DND-41 (cell line): ENCODE measurements at regions not wholly inside any gene's neighbourhood (a gene's known extent, or its start where the extent isn't known, plus 50 kb on each side); places are given as distances from the start of the nearest gene placed in this dataset.

ENCODE experiments used
- CTCF ChIP-seq: IDR thresholded peaks from 2 replicates; pipeline ENCODE4 v1.5.1; 2012; ENCODE audit warnings: borderline replicate concordance, low read length, moderate library complexity, mild to moderate bottlenecking; ENCODE audit not compliant: poor library complexity, severe bottlenecking; ENCODE audit errors: extremely low read depth
- EZH2 ChIP-seq: IDR thresholded peaks from 3 replicates; pipeline ENCODE4 v1.6.1; 2012; ENCODE audit warnings: borderline replicate concordance, low read depth, mild to moderate bottlenecking, moderate library complexity, low read length, inconsistent platforms; ENCODE audit not compliant: severe bottlenecking

GRCh38 chr16:73166441-73166851 is 118.5 kb upstream of the ZFHX3 start:
- no peak for TF ChIP-seq CTCF
- no peak for TF ChIP-seq EZH2
